MCF 10A (cell line): ENCODE measurements at regions not wholly inside any gene's neighbourhood (a gene's known extent, or its start where the extent isn't known, plus 50 kb on each side); places are given as distances from the start of the nearest gene placed in this dataset.

ENCODE experiments used
- BruUV-seq: library from RNA; stranded (reverse); fragments of 400-500 nt; replicated peaks from 2 replicates; lab custom pipeline; 2021; lab: Mats Ljungman, UMichigan
- CTCF ChIA-PET: fragments of 300-600 bp; sonication (Branson Sonifier 250); formaldehyde crosslinking; extraction: SDS; loops from one replicate; lab custom pipeline; 2021; ENCODE audit warnings: antibody characterized with exemption, inconsistent platforms; lab: Yijun Ruan, JAX
- POLR2A ChIA-PET: fragments of 300-600, 350-650 bp; sonication (Branson Sonifier 250); formaldehyde crosslinking; extraction: SDS; loops from one replicate; lab custom pipeline; 2020; ENCODE audit warnings: antibody characterized with exemption, inconsistent platforms; lab: Yijun Ruan, JAX
- DNase-seq: peaks from one replicate; pipeline ENCODE4 v3.0.0-alpha.2; 2018; ENCODE audit not compliant: unreplicated experiment
- H3K27ac Mint-ChIP-seq: one replicate; pipeline ENCODE4 v1.8.0; 2022; ENCODE audit warnings: mild to moderate bottlenecking, low read depth, mixed read lengths; ENCODE audit not compliant: unreplicated experiment
- H3K27me3 Mint-ChIP-seq: one replicate; pipeline ENCODE4 v1.8.0; 2022; ENCODE audit warnings: mixed read lengths; ENCODE audit not compliant: insufficient read depth, unreplicated experiment
- H3K36me3 Mint-ChIP-seq: one replicate; pipeline ENCODE4 v1.8.0; 2022; ENCODE audit warnings: mild to moderate bottlenecking, moderate library complexity, mixed read lengths; ENCODE audit not compliant: insufficient read depth, unreplicated experiment
- H3K4me1 Mint-ChIP-seq: one replicate; pipeline ENCODE4 v1.8.0; 2022; ENCODE audit warnings: mixed read lengths; ENCODE audit not compliant: insufficient read depth, unreplicated experiment
- H3K4me3 Mint-ChIP-seq: one replicate; pipeline ENCODE4 v1.8.0; 2022; ENCODE audit warnings: mild to moderate bottlenecking, moderate library complexity, mixed read lengths; ENCODE audit not compliant: unreplicated experiment
- H3K9me3 Mint-ChIP-seq: one replicate; pipeline ENCODE4 v1.8.0; 2022; ENCODE audit warnings: mixed read lengths; ENCODE audit not compliant: unreplicated experiment
- intact Hi-C: fragments of 100-400 bp; cut with micrococcal nuclease; formaldehyde crosslinking; loops from 2 replicates; pipeline ENCODE4 v1.14.1; 2022
- TF ChIP-seq, protein P1 (sequence below): fragments of 200-600 bp; IDR thresholded peaks from one replicate; pipeline ENCODE4 v1.8.0; 2022; ENCODE audit warnings: antibody characterized with exemption, mild to moderate bottlenecking; ENCODE audit not compliant: unreplicated experiment

GRCh38 chr18:62452280-62452831 is 70.5 kb upstream of the ZCCHC2 start:
- Mint-ChIP-seq H3K36me3 (no peaks in the 10 kb centered on the region), H3K4me3 (no peak overlapping the region), H3K9me3 (no peaks in the 10 kb centered on the region), H3K27ac (no peak overlapping the region), H3K4me1 (peaks cover 26% of the 10 kb centered on the region), H3K27me3 (no peaks in the 10 kb centered on the region)
- intact Hi-C loops, result loop anchor here (2.0 kb wide), 1 partner anchor 32 kb away; no protein-coding TSS in a partner anchor
- BruUV-seq, result no TSS peak
- TF ChIP-seq, protein P1, sequence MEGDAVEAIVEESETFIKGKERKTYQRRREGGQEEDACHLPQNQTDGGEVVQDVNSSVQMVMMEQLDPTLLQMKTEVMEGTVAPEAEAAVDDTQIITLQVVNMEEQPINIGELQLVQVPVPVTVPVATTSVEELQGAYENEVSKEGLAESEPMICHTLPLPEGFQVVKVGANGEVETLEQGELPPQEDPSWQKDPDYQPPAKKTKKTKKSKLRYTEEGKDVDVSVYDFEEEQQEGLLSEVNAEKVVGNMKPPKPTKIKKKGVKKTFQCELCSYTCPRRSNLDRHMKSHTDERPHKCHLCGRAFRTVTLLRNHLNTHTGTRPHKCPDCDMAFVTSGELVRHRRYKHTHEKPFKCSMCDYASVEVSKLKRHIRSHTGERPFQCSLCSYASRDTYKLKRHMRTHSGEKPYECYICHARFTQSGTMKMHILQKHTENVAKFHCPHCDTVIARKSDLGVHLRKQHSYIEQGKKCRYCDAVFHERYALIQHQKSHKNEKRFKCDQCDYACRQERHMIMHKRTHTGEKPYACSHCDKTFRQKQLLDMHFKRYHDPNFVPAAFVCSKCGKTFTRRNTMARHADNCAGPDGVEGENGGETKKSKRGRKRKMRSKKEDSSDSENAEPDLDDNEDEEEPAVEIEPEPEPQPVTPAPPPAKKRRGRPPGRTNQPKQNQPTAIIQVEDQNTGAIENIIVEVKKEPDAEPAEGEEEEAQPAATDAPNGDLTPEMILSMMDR, result no peak
- peak; percentile 95 for DNase-seq
- POLR2A ChIA-PET, result interaction anchor here (0.6 to 6.2 kb wide), 8 partner anchors 9 to 70 kb away, joined by 3 to 61 read pairs (median 3); partner anchors contain the start of gene ZCCHC2
- CTCF ChIA-PET, result interaction anchor here (1.2 kb wide), 1 partner anchor 15 kb away, joined by 4 read pairs; no protein-coding TSS in a partner anchor

- TF ChIP-seq, protein P1, result no peak
- H3K9me3 Mint-ChIP-seq, result no peaks in the 10 kb centered on the region
- CTCF ChIA-PET, result interaction anchor here (1.2 kb wide), 1 partner anchor 16 kb away, joined by 4 read pairs; no protein-coding TSS in a partner anchor
- POLR2A ChIA-PET, result interaction anchor here (1.1 to 6.2 kb wide), 2 partner anchors 33 to 69 kb away, joined by 4 to 49 read pairs; partner anchors contain the start of gene ZCCHC2
- no peak overlapping the region for H3K4me3 Mint-ChIP-seq
- no TSS peak for BruUV-seq
- intact Hi-C loops, result loop anchor here (2.0 kb wide), 1 partner anchor 31 kb away; no protein-coding TSS in a partner anchor
- DNase-seq, result no peak
- no peaks in the 10 kb centered on the region for H3K27me3 Mint-ChIP-seq
- no peak overlapping the region for H3K27ac Mint-ChIP-seq
- peaks cover 26% of the 10 kb centered on the region for H3K4me1 Mint-ChIP-seq
- H3K36me3 Mint-ChIP-seq, result no peaks in the 10 kb centered on the region
Observed at GRCh38 chr18:62453864-62454263, 69.0 kb upstream of the ZCCHC2 start.

DNA sequence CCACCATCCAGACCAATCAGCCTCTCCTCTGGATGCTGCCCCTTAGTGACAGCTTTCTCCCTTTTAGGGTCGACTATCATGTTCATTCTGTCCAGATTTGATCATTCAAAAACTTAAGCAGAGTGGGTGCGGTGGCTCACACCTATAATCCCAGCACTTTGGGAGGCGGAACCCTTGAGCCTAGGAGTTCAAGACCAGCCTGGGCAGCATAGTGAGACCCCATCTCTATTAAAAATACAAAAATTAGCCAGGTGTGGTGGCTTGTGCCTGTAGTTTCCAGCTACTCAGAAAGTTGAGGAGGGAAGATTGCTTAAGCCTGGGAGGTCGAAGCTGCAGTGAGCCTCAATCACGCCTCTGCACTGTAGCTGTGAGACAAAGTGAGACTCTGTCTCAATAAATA is 68.3 kb upstream of the ZCCHC2 start:
- Mint-ChIP-seq H3K27ac (no peak overlapping the region), H3K36me3 (no peaks in the 10 kb centered on the region), H3K27me3 (no peaks in the 10 kb centered on the region), H3K4me3 (no peak overlapping the region), H3K4me1 (peaks cover 26% of the 10 kb centered on the region), H3K9me3 (no peaks in the 10 kb centered on the region)
- TF ChIP-seq, protein P1, result no peak
- no TSS peak for BruUV-seq
- CTCF ChIA-PET, result interaction anchor here (0.6 kb wide), 1 partner anchor 92 kb away, joined by 3 read pairs; no protein-coding TSS in a partner anchor
- intact Hi-C loops, result no loop called here
- DNase-seq, result no peak
- POLR2A ChIA-PET, result interaction anchor here (0.6 to 6.2 kb wide), 5 partner anchors 32 to 76 kb away, joined by 3 to 49 read pairs (median 3); partner anchors contain the start of gene ZCCHC2

GRCh38 chr18:62455222-62455621 is 67.6 kb upstream of the ZCCHC2 start:
- ChIA-PET CTCF (interaction anchor here (0.6 to 1.5 kb wide), 3 partner anchors 12 to 104 kb away, joined by 3 to 4 read pairs (median 3); no protein-coding TSS in a partner anchor), POLR2A (interaction anchor here (0.6 to 1.7 kb wide), 4 partner anchors 10 to 67 kb away, joined by 3 to 5 read pairs (median 4); partner anchors contain the start of gene ZCCHC2)
- H3K4me1 Mint-ChIP-seq, result peaks cover 20% of the 10 kb centered on the region
- H3K27ac Mint-ChIP-seq, result no peak overlapping the region
- H3K36me3 Mint-ChIP-seq, result no peaks in the 10 kb centered on the region
- H3K4me3 Mint-ChIP-seq, result no peak overlapping the region
- TF ChIP-seq, protein P1, result no peak
- BruUV-seq, result no TSS peak
- H3K9me3 Mint-ChIP-seq, result no peaks in the 10 kb centered on the region
- no peak for DNase-seq
- H3K27me3 Mint-ChIP-seq, result no peaks in the 10 kb centered on the region
- intact Hi-C loops, result no loop called here
